Epithelial cell of prostate (primary cell): ENCODE measurements at regions not wholly inside any gene's neighbourhood (a gene's known extent, or its start where the extent isn't known, plus 50 kb on each side); places are given as distances from the start of the nearest gene placed in this dataset.
A peak's percentile ranks its signal among the peaks of the same experiment; 100 is the strongest.

Source experiments
- DNase-seq: peaks from one replicate; pipeline ENCODE4 v3.0.0-alpha.2; 2011; ENCODE audit warnings: low read depth, low spot score
- H3K27ac ChIP-seq: fragments of 450-650 bp; 2 replicates; pipeline ENCODE4 v1.5.1; 2017; ENCODE audit warnings: mild to moderate bottlenecking

DNA sequence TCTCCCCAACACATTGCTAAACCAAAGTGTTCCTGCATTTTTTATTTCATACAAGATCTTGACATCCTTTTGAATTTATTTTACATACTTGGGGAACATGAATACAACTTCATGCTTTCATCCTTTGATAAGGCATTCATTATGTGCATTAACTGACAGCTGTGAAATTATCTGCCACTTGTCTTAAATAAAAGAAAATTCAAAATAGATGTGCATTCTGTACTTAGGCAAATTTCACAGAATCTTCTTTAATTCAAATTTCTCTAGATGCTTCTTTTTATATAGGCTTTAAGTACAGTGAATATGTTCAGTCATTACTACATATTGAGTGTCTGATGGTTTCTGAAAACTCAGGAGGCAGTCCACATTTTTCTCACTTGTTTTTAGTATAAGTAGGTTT is 518.1 kb downstream of the EPHA5 start:
- no peak for DNase-seq
- no peak overlapping the region for H3K27ac ChIP-seq

GRCh38 chr4:65139998-65140397 is 530.3 kb downstream of the EPHA5 start:
- no peak overlapping the region for H3K27ac ChIP-seq
- DNase-seq: no peak

DNA sequence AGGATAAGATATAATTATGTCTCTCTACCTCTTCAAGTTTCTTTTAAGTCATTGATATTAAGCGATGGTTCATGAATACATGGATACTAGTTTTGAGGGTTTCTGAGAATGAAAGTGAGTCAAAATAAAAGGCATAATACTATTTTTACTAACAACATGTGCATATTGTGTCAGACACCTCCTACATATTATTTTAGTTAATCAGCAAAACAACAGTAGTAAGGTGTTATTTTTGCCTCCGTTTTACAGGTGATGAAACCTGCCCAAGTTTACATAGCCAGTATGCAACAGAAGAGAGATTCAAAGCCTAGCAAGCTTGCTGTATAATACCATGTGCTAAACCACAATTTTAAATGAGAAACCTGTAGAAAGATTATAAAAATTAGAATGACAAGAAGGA is 544.1 kb downstream of the EPHA5 start:
- DNase-seq: no peak
- H3K27ac ChIP-seq: no peak overlapping the region

GRCh38 chr4:65120287-65120686 is 550.0 kb downstream of the EPHA5 start:
- no peak overlapping the region for H3K27ac ChIP-seq
- no peak for DNase-seq

DNA sequence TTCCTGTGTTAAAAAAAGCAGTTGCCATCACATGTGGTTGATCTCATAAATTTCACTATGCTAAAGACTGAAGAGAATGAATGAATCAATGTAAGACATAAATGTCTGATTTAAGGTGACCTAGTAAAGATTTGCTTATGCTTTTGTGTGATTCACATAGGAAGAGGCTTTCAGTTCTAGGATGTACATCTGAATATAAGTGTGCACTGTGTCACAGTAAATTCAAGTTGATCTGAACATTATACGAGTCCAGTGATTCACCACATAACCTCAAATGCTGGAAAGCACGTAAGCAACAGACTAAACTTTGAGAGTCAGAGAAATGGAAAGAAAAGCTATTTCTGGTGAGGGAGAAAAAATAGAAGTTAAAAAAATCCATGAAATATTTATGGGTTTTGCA is 567.9 kb downstream of the EPHA5 start:
- no peak overlapping the region for H3K27ac ChIP-seq
- DNase-seq: no peak

DNA sequence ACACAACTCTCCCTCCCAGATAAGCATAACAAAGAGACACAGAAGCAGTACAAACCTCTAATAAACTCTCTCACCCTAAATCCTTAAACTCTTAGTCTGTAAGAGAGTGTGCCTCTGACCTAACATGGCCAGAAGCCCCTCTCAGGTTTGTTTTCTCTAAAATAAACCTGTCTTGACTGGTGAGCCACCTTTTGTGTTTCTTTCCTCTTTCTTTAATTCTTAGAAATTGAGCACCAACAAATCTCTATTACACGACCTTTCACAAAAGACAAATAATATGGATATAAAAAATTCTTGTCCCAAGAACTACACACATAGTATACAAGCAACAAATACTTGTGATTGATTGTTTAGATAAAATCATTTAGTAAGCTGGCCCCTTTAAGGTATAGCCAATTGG is 573.7 kb downstream of the EPHA5 start:
- H3K27ac ChIP-seq: no peak overlapping the region
- DNase-seq: no peak

DNA sequence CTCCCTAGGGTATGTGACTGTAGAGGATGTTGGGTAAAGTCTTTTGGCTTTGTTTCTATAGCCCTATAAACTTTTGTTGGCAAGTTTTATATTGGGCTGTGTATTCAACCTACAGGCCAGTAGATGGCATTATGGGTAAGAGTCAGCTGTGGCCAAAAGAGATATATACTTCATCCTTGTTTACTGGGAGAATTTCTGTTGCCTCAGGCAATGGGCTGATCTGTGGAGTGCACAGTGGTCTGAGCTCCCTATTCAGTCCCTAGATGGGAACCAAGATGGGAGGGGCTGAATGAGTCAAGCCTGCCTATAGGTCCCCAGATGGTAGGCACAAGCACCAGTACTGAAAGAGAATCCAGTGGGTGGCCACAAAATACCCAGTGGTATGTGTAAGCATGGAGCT is 580.6 kb downstream of the EPHA5 start:
- DNase-seq: peak; percentile 1
- no peak overlapping the region for H3K27ac ChIP-seq

GRCh38 chr4:65083076-65083475 is 587.2 kb downstream of the EPHA5 start:
- no peak for DNase-seq

GRCh38 chr4:65071564-65071963 is 598.7 kb downstream of the EPHA5 start:
- DNase-seq: no peak

More at GRCh38 chr4:65083076-65083475, 587.2 kb downstream of the EPHA5 start:
- no peak overlapping the region for H3K27ac ChIP-seq

GRCh38 chr4:65069177-65069576 is 601.1 kb downstream of the EPHA5 start:
- DNase-seq: no peak
- H3K27ac ChIP-seq: no peak overlapping the region

More at GRCh38 chr4:65071564-65071963, 598.7 kb downstream of the EPHA5 start:
- H3K27ac ChIP-seq: no peak overlapping the region

- DNase-seq: no peak
- H3K27ac ChIP-seq: no peak overlapping the region
These were observed 604.2 kb downstream of the EPHA5 start for GRCh38 chr4:65066106-65066505.

DNA sequence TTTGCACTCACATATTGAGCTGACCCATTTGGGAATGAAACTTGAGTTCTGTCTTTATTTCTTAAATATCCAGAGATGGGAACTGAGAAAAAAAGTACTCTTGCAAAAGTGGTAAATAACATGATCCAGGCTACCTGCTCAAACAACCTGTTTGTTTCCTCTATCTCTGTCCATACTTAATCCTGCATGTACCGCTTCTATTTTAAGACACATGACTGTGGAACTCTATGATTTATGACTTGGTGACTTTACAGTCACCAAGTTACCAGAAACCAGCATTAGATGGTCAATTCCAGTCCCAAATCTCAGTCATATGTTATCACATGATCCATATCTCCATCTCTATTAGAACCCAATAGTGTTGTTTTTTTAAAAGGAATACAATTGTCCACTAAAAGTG is 606.7 kb downstream of the EPHA5 start:
- no peak overlapping the region for H3K27ac ChIP-seq
- no peak for DNase-seq

DNA sequence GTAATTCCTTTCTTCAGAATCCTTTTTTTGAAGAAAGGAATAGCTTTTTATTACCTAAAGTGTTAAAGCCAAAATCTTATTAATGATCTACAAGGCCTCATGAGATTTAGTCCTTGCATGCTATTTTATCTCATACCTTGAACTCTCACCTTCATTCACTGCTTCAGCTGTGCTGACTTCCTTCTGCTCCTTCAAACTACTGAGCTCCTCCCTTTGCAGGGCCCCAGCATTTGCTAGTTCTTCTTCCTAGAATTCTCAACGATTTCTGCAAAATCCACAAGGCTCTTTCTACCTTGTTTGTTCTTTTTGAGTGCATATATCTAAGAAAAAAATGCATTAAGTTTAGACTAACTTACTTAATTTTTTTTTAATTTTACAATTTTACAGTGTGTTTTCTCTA is 619.5 kb downstream of the EPHA5 start:
- H3K27ac ChIP-seq: no peak overlapping the region
- no peak for DNase-seq

DNA sequence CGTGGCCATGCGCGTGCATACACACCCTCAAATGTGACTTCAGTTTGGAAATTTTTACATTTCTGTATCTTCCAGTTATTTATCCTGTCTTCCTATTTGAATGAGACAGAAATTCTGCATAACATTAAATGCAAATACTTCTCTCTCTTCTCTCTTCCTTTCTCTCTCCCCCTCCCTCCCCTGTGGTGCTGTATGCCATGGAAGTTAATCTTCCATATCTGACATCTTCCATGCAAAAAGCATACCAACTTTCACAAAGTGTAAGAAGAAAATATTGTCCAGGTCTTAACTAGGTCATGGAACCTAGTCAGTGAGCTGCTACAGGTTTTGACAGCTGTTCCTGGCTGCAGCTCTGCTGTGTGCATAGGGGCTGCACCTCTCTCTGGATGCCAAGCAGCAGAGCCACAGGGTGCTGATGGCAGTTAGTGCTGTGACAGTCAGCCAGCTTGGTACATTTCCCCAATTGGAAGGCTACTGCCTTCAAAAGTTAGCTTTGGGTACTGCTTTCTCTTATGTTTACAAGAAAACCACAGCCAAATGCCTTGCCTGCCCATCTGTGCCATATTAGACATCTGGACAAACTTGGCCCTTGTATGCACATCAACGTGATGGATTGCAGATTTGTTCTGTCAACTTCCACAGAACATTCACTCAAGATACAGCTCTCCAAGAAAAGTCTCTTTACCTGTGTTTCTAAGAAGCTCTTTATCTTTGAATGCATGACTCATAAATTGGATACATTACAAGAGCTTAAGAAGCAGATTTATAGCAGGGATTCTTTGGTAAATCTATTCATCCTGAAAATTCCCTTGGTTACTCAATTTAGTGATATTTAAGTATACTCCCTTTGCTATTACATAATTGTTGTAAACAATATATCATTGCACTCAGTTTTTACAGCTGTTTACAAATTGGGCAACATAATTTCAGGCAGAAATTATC is 623.8 kb downstream of the EPHA5 start:
- peak; percentile 27 for DNase-seq
- H3K27ac ChIP-seq: no peak overlapping the region

- no peak overlapping the region for H3K27ac ChIP-seq
- DNase-seq: no peak
These were observed 624.6 kb upstream of the TECRL start for GRCh38 chr4:65033899-65034298.

- DNase-seq: no peak
These were observed 619.3 kb upstream of the TECRL start for GRCh38 chr4:65028592-65028991.

DNA sequence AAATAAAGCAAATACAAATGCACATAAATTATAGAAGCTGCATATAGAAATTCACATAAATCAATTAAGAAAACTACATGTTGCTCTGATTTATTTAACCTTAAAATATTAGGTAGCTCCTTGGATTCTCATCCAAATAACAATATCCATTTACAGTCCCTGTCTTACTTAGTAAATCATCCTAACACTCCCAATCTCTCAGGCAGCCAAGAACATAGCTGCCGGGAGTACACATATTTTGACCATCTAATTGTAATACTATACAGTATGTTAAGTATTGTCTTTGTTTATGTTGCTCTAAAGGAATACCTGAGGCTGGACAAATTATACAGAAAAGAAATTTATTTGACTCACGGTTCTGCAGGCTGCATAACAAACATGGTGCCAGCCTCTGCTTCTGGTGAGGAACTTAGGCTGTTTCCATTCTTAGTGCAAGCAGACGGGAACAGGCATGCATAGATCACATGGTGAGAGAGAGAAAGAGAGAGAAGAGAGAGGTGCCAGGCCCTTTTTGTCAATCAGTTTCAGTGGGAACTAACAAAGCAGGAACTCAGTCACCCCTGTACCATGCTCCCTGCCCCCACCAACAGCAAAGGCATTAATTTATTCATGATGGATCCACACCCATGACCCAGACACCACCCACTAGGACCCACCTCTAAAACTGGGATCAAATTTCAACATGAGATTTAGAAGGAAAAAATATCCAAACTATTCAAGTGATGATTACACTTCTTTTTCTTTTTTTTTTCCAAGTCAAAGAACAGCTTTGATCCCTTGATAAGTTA is 614.8 kb upstream of the TECRL start:
- no peak overlapping the region for H3K27ac ChIP-seq
- no peak for DNase-seq

More at GRCh38 chr4:65028592-65028991, 619.3 kb upstream of the TECRL start:
- no peak overlapping the region for H3K27ac ChIP-seq

GRCh38 chr4:65023081-65023480 is 613.8 kb upstream of the TECRL start:
- no peak for DNase-seq
- H3K27ac ChIP-seq: no peak overlapping the region

DNA sequence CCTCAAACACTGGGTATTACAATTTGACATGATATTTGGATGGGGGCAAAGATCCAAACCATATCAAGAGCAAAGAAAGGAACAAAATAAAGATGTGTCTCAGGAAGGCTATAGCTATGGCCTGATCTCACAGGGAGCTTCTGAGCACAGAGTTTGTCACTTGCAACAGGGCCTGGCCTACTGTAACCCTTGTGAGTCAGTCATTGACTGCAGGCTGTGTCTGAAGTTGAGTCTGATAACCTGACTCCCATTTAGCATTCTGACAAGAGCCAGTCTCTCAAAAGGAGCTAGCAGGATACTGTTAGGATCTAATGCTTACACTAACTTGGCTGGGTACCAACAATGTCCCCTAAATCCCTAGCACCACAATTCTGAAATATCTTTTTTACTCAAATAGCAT is 612.5 kb upstream of the TECRL start:
- DNase-seq: no peak
- no peak overlapping the region for H3K27ac ChIP-seq

DNA sequence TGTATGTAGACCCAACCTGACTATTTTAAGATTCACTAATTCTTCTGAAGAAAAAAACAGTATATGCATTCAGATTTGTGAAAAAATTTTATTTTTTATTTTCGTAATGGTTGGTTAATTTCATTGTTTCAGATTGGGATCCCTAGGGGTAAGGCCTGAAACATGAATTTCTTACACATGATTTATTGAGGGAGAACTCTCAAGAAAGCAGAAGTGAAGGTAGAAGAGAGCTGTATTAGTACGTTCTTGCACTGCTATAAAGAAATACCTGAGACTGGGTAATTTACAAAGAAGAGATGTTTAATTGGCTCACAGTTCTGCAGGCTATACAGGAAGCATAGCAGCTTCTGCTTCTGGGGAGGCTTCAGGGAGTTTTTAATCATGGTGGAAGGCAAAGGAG is 611.9 kb upstream of the TECRL start:
- H3K27ac ChIP-seq: no peak overlapping the region

DNA sequence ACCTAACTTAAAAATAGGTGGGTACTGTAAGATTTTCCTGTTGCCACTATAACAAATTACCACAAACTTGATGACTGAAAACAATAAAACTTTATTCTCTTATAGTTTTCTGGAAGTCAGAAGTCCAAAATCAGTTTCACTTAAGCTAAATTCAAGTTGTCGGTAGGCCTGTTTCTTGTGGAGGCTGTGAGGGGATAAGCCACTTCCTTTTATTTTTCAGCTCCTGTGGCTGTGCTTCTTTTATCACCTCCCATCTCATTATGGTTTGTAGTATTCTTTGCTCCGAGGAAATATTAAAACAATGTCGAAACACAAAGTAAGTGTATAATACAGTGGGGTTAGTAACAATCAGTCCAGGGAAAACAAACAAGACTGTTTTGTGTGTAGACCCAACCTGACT is 610.5 kb upstream of the TECRL start:
- no peak overlapping the region for H3K27ac ChIP-seq
- DNase-seq: no peak

More for the DNA sequence above, 611.9 kb upstream of the TECRL start:
- DNase-seq: no peak
